ENCODE measurements at regions not wholly inside any gene's neighbourhood (a gene's known extent, or its start where the extent isn't known, plus 50 kb on each side); places are given as distances from the start of the nearest gene placed in this dataset.

DNA sequence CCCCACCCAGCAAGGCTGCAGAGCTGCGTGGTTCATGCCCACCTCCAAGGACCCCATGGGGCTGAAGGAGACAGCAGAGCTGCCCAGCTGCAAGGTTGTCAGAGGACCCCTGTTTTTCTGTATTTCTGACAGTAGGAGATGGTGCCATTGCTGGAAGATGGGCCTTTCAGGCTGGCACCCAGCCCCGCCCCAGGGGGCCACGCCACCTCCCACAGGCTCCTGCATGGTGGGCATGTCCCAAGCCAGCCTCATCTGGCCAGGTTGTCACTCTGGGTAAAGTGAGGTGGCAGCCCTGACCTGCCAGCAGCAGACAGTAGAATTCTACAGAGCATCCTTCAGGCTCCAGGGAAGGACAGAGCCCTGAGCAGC is 75.5 kb upstream of the RET start:
- no peak for TF ChIP-seq CTCF (IDR thresholded peaks at IDR 0.05; ENCODE audit: unreplicated experiment)
- H3K27me3 Mint-ChIP-seq, result peaks cover 2% of the 10 kb centered on the region
- H3K4me3 Mint-ChIP-seq (ENCODE audit: low read depth), result no peak overlapping the region
- no peaks in the 10 kb centered on the region for H3K36me3 Mint-ChIP-seq (ENCODE audit: insufficient read depth)
- DNase-seq (ENCODE audit: low spot score, unreplicated experiment), result no peak
- no peaks in the 10 kb centered on the region for H3K9me3 Mint-ChIP-seq (ENCODE audit: low read depth)
- H3K27ac Mint-ChIP-seq, result no peak overlapping the region
- peaks cover 15% of the 10 kb centered on the region for H3K4me1 Mint-ChIP-seq (ENCODE audit: low read depth)

DNA sequence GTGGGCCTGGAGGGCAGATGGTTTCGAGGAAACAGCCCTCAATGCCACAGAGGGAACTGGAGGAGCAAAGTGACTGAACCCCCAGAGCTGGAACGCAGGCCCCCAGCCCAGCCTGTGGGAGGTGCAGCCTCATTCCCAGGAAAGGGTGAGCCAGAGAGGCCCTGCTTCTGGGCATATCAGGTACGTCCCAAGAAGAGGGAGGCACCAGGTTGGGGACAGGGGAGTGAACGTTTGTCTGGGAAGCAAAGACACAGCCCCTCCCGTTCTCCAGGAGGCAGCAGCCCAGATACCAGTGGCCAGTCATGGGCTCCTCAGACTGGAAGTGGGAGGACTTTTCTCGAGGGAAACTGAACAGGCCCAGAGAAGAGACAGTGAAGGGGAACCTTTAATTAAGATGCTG is 74.3 kb upstream of the RET start:
- H3K9me3 Mint-ChIP-seq (ENCODE audit: low read depth), result no peaks in the 10 kb centered on the region
- H3K4me1 Mint-ChIP-seq (ENCODE audit: low read depth), result peaks cover 15% of the 10 kb centered on the region
- H3K36me3 Mint-ChIP-seq (ENCODE audit: insufficient read depth), result no peaks in the 10 kb centered on the region
- H3K27ac Mint-ChIP-seq, result no peak overlapping the region
- H3K27me3 Mint-ChIP-seq, result peaks cover 2% of the 10 kb centered on the region
- H3K4me3 Mint-ChIP-seq (ENCODE audit: low read depth), result no peak overlapping the region
- no peak for DNase-seq (ENCODE audit: low spot score, unreplicated experiment)
- TF ChIP-seq CTCF (IDR thresholded peaks at IDR 0.05; ENCODE audit: unreplicated experiment), result no peak

- H3K4me3 Mint-ChIP-seq (ENCODE audit: low read depth), result no peak overlapping the region
- DNase-seq (ENCODE audit: low spot score, unreplicated experiment), result no peak
- H3K36me3 Mint-ChIP-seq (ENCODE audit: insufficient read depth), result no peaks in the 10 kb centered on the region
- H3K9me3 Mint-ChIP-seq (ENCODE audit: low read depth), result no peaks in the 10 kb centered on the region
- TF ChIP-seq CTCF (IDR thresholded peaks at IDR 0.05; ENCODE audit: unreplicated experiment), result no peak
- peaks cover 15% of the 10 kb centered on the region for H3K4me1 Mint-ChIP-seq (ENCODE audit: low read depth)
- H3K27ac Mint-ChIP-seq, result no peak overlapping the region
- peaks cover 2% of the 10 kb centered on the region for H3K27me3 Mint-ChIP-seq
Measured at GRCh38 chr10:43006490-43006889, 70.4 kb upstream of the RET start.

DNA sequence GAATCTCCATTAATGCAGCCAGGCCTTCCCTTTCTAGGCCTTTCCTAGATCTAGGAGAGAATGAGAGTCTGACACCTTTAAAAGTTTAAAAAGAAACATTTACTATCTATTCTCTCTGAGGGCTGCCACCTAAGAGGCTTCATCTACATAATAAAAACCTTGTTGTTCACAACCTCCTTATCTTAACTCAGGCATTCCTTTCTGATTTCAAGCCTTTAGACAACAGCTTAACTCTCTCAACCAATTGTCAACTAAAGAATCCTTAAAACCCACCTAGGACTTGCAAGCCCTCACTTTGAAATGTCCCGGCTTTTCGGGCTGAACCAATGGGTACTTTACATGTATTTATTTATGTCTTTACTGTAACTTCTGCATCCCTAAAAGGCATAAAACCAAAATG is 64.3 kb upstream of the RET start:
- no peak for DNase-seq (ENCODE audit: low spot score, unreplicated experiment)
- TF ChIP-seq CTCF (IDR thresholded peaks at IDR 0.05; ENCODE audit: unreplicated experiment), result no peak
- Mint-ChIP-seq H3K9me3 (ENCODE audit: low read depth) (peaks cover 18% of the 10 kb centered on the region), H3K27me3 (no peaks in the 10 kb centered on the region), H3K4me3 (ENCODE audit: low read depth) (no peak overlapping the region), H3K36me3 (ENCODE audit: insufficient read depth) (no peaks in the 10 kb centered on the region), H3K4me1 (ENCODE audit: low read depth) (no peaks in the 10 kb centered on the region), H3K27ac (no peak overlapping the region)

DNA sequence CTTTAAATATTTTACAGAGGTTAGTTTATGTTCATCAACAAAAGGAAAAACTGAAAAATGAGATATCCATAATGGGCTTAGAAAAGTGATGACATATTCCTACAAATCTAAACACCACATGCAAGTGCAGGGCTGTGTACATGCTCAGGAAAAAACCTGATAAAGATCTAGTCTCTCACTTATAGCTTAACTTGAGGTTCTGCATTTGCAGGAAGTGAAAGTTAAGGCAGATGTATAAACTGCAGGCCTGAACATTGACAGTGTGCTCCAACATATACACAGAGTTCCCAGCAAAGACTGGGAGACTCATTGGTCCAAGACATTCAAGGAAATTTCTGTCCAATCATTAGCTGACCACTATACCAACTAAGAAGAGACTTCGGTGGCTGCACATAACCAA is 63.8 kb upstream of the RET start:
- H3K9me3 Mint-ChIP-seq (ENCODE audit: low read depth), result peaks cover 18% of the 10 kb centered on the region
- H3K27me3 Mint-ChIP-seq, result no peaks in the 10 kb centered on the region
- no peaks in the 10 kb centered on the region for H3K4me1 Mint-ChIP-seq (ENCODE audit: low read depth)
- no peak overlapping the region for H3K27ac Mint-ChIP-seq
- H3K36me3 Mint-ChIP-seq (ENCODE audit: insufficient read depth), result no peaks in the 10 kb centered on the region
- no peak overlapping the region for H3K4me3 Mint-ChIP-seq (ENCODE audit: low read depth)
- TF ChIP-seq CTCF (IDR thresholded peaks at IDR 0.05; ENCODE audit: unreplicated experiment), result no peak
- DNase-seq (ENCODE audit: low spot score, unreplicated experiment), result no peak

Measured in progenitor cell of endocrine pancreas (in vitro differentiated cells).